ENCODE measurements at regions not wholly inside any gene's neighbourhood (a gene's known extent, or its start where the extent isn't known, plus 50 kb on each side); places are given as distances from the start of the nearest gene placed in this dataset.

DNA sequence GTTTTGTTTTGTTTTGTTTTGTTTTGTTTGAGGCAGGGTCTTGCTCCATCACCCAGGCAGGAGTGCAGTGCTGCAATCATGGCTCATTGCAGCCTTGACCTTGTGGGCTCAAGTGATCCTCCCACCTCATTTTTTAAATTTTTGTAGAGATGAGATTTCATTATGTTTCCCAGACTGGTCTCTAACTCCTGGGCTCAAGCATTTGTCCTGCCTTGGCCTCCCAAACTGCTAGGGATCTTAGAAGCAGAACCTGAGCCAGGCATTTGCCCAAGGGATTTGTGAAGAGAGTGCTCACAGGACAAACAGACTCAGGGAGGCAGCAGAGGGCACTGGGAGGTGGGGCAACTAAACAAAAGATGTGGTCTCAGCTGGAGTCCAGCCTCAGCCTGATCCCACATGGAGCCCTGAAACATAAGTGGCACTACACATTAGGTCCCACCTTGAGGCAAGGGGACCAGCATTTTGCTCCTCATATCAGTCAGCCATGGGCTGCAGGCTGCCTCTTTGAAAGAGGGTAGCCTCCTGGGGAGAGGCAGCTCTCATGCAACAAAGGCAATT, 86.2 kb upstream of the CMKLR1 start:
- TF ChIP-seq EZH2 (IDR thresholded peaks at IDR 0.05; ENCODE audit: low read length, missing control alignments): no peak
- TF ChIP-seq, protein P1, sequence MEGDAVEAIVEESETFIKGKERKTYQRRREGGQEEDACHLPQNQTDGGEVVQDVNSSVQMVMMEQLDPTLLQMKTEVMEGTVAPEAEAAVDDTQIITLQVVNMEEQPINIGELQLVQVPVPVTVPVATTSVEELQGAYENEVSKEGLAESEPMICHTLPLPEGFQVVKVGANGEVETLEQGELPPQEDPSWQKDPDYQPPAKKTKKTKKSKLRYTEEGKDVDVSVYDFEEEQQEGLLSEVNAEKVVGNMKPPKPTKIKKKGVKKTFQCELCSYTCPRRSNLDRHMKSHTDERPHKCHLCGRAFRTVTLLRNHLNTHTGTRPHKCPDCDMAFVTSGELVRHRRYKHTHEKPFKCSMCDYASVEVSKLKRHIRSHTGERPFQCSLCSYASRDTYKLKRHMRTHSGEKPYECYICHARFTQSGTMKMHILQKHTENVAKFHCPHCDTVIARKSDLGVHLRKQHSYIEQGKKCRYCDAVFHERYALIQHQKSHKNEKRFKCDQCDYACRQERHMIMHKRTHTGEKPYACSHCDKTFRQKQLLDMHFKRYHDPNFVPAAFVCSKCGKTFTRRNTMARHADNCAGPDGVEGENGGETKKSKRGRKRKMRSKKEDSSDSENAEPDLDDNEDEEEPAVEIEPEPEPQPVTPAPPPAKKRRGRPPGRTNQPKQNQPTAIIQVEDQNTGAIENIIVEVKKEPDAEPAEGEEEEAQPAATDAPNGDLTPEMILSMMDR (conservative IDR thresholded peaks at IDR 0.05 in 1 of 2, IDR thresholded peaks at IDR 0.05 in 1 of 2; ENCODE audit: low read depth in 1 of 2, low read length in 2 of 2): no peak
